ENCODE measurements at regions not wholly inside any gene's neighbourhood (a gene's known extent, or its start where the extent isn't known, plus 50 kb on each side); places are given as distances from the start of the nearest gene placed in this dataset.

GRCh38 chr19:31725051-31725450, 375.8 kb upstream of the TSHZ3 start:
- no peak overlapping the region for H3K4me3 ChIP-seq (ENCODE audit: low read depth, low read length)
- POLR2A ChIA-PET, result no interaction called here
- CTCF ChIA-PET, result no interaction called here
- DNase-seq (ENCODE audit: low read depth, low spot score), result no peak
- no peak for TF ChIP-seq CTCF (IDR thresholded peaks at IDR 0.05; ENCODE audit: insufficient read depth, low read length, missing control alignments)

GRCh38 chr19:31727536-31727935, 378.3 kb upstream of the TSHZ3 start:
- DNase-seq (ENCODE audit: low read depth, low spot score), result no peak
- ChIA-PET POLR2A (no interaction called here), CTCF (no interaction called here)
- H3K4me3 ChIP-seq (ENCODE audit: low read depth, low read length), result no peak overlapping the region
- no peak for TF ChIP-seq CTCF (IDR thresholded peaks at IDR 0.05; ENCODE audit: insufficient read depth, low read length, missing control alignments)

- no peak for TF ChIP-seq CTCF (IDR thresholded peaks at IDR 0.05; ENCODE audit: insufficient read depth, low read length, missing control alignments)
- ChIA-PET POLR2A (no interaction called here), CTCF (no interaction called here)
- no peak for DNase-seq (ENCODE audit: low read depth, low spot score)
- H3K4me3 ChIP-seq (ENCODE audit: low read depth, low read length), result no peak overlapping the region
Measured at GRCh38 chr19:31730270-31730669, 381.0 kb upstream of the TSHZ3 start.

GRCh38 chr19:31733591-31733990, 384.4 kb upstream of the TSHZ3 start:
- no peak for TF ChIP-seq CTCF (IDR thresholded peaks at IDR 0.05; ENCODE audit: insufficient read depth, low read length, missing control alignments)
- no peak overlapping the region for H3K4me3 ChIP-seq (ENCODE audit: low read depth, low read length)
- no peak for DNase-seq (ENCODE audit: low read depth, low spot score)
- ChIA-PET POLR2A (no interaction called here), CTCF (no interaction called here)

- POLR2A ChIA-PET, result no interaction called here
- no peak for DNase-seq (ENCODE audit: low read depth, low spot score)
- no peak for TF ChIP-seq CTCF (IDR thresholded peaks at IDR 0.05; ENCODE audit: insufficient read depth, low read length, missing control alignments)
- H3K4me3 ChIP-seq (ENCODE audit: low read depth, low read length), result no peak overlapping the region
- CTCF ChIA-PET, result no interaction called here
Measured at GRCh38 chr19:31742249-31742648, 393.0 kb upstream of the TSHZ3 start.

GRCh38 chr19:31745731-31746130, 396.5 kb upstream of the TSHZ3 start:
- CTCF ChIA-PET, result no interaction called here
- POLR2A ChIA-PET, result no interaction called here
- no peak overlapping the region for H3K4me3 ChIP-seq (ENCODE audit: low read depth, low read length)

More at GRCh38 chr19:31745731-31746130, 396.5 kb upstream of the TSHZ3 start:
- DNase-seq (ENCODE audit: low read depth, low spot score), result no peak
- no peak for TF ChIP-seq CTCF (IDR thresholded peaks at IDR 0.05; ENCODE audit: insufficient read depth, low read length, missing control alignments)

All from AG04449 (cell line).